IPS DF 6.9 (cell line): ENCODE measurements at regions not wholly inside any gene's neighbourhood (a gene's known extent, or its start where the extent isn't known, plus 50 kb on each side); places are given as distances from the start of the nearest gene placed in this dataset.

Experiments used
- DNase-seq: peaks from one replicate; pipeline ENCODE4 v3.0.0-alpha.2; 2013; ENCODE audit warnings: low read depth, low spot score
- H3K27ac ChIP-seq: one replicate; pipeline ENCODE4 v1.5.1; 2013; ENCODE audit warnings: low read length, control low read depth
- H3K27me3 ChIP-seq: 2 replicates; pipeline ENCODE4 v1.6.1; 2013; ENCODE audit warnings: mild to moderate bottlenecking, low read length; ENCODE audit not compliant: control insufficient read depth, insufficient read depth
- H3K36me3 ChIP-seq: 2 replicates; pipeline ENCODE4 v1.6.1; 2013; ENCODE audit warnings: low read length; ENCODE audit not compliant: control insufficient read depth, insufficient read depth
- H3K4me1 ChIP-seq: 2 replicates; pipeline ENCODE4 v1.6.1; 2013; ENCODE audit warnings: low read length; ENCODE audit not compliant: control insufficient read depth, insufficient read depth
- H3K4me3 ChIP-seq: 2 replicates; pipeline ENCODE4 v1.5.1; 2013; ENCODE audit warnings: mild to moderate bottlenecking, low read length
- H3K9me3 ChIP-seq: 2 replicates; pipeline ENCODE4 v1.6.1; 2013; ENCODE audit warnings: low read length, inconsistent platforms; ENCODE audit not compliant: control insufficient read depth, insufficient read depth
- WGBS: extraction: QIAGEN DNeasy Blood & Tissue Kit; methylation state at CpG from one replicate; pipeline ENCODE4 v1.1.7; 2013; ENCODE audit warnings: mixed read lengths, missing lambda C conversion rate; ENCODE audit not compliant: insufficient read length, insufficient coverage; 5-methylcytosine and 5-hydroxymethylcytosine counted together

DNA sequence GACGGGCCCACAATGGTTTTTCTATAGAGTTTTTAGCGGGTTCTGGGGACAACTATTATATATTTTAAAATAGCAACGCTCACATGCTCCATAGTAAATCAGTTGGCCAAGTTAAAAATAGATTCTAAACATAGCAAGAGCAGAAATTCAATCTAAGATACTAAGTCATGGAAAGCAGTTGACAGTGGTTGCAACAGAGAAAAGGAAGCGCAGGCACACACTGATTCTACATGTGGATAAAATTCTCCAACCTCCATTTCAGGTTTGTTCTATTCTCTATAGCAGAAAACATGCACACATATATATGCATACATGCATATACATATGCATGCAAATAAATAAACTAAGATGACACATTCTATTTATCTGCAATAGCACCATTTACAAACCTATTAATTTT is 89.6 kb upstream of the HNRNPU start:
- Histone ChIP-seq H3K27ac (no peak overlapping the region), H3K4me1 (no peaks in the 10 kb centered on the region), H3K36me3 (no peaks in the 10 kb centered on the region), H3K9me3 (no peaks in the 10 kb centered on the region), H3K27me3 (no peaks in the 10 kb centered on the region), H3K4me3 (no peak overlapping the region)
- no CpG with 5 or more reads among the region's 4 CpGs for WGBS
- DNase-seq: no peak

DNA sequence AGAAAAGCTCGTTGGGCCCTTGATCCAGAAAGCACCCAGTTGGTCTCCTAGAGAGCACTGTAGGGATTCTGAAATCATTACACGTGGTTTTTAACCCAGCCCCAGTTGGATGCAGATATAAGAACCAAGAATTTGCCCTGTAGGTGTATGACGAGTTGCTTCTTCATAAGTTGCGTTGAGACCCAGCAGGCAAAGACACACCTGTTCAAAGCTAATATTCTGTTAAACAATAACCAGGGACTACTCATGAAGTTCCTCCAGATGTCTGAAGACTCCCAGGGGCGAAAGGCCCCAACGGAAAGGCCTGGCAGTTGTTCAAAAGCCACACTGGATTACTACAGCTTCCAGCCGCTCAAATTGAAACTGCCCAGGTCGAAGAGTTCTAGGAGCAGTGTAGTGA is 88.6 kb upstream of the HNRNPU start:
- Histone ChIP-seq H3K36me3 (no peaks in the 10 kb centered on the region), H3K27ac (no peak overlapping the region), H3K9me3 (no peaks in the 10 kb centered on the region), H3K27me3 (no peaks in the 10 kb centered on the region), H3K4me1 (no peaks in the 10 kb centered on the region), H3K4me3 (no peak overlapping the region)
- no peak for DNase-seq
- no CpG with 5 or more reads among the region's 8 CpGs for WGBS

DNA sequence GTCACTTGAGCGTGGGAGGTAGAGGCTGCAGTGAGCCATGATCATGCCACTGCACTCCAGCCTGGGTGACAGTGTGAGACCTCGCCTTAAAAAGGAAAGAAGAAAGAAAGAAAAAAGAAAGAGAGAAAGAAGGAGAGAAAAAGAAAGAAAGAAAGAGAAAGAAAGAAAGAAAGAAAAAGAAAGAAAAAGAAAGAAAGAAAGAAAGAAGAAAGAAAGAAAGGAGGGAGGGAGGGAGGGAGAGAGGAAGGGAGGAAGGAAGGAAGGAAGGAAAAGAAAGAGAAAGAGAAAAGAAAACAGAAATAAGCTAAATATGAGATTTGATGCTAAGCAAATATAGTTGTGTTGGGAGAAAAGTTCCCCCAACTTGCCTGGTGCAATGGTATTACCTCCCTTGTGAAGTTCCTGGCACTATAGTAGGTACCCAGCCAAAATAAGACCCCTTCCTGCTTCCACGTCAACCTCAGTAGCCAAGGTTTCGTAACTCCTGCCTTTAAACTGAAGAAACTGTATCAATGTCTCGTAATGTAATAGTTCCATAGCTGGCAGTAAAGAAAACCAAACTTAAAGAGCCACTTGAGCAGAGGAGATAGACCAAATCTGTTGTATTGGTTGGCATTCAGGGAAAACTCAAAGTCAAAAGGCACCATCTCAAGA is 88.1 kb upstream of the HNRNPU start:
- Histone ChIP-seq H3K4me3 (no peak overlapping the region), H3K36me3 (no peaks in the 10 kb centered on the region), H3K27me3 (no peaks in the 10 kb centered on the region), H3K27ac (no peak overlapping the region), H3K4me1 (no peaks in the 10 kb centered on the region), H3K9me3 (no peaks in the 10 kb centered on the region)
- WGBS: no CpG with 5 or more reads among the region's 5 CpGs
- DNase-seq: no peak

DNA sequence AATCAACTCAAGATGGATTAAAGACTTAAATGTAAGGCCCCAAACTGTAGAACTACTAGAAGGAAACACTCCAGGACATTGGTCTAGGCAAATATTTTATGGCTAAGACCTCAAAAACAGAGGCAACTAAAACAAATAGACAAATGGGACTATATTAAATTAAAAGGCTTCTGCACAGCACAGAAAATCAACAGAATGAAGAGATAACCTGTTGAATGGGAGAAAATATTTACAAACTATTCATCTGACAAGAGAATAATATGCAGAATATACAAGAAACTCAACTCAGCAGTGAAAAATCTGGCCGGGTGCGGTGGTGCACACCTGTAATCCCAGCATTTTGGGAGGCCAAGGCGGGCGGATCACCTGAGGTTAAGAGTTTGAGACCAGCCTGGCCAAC is 84.1 kb upstream of the HNRNPU start:
- H3K9me3 ChIP-seq: no peaks in the 10 kb centered on the region
- no peaks in the 10 kb centered on the region for H3K4me1 ChIP-seq
- no peaks in the 10 kb centered on the region for H3K36me3 ChIP-seq
- H3K4me3 ChIP-seq: no peak overlapping the region
- WGBS: no CpG with 5 or more reads among the region's 4 CpGs
- DNase-seq: no peak
- no peak overlapping the region for H3K27ac ChIP-seq
- H3K27me3 ChIP-seq: no peaks in the 10 kb centered on the region

DNA sequence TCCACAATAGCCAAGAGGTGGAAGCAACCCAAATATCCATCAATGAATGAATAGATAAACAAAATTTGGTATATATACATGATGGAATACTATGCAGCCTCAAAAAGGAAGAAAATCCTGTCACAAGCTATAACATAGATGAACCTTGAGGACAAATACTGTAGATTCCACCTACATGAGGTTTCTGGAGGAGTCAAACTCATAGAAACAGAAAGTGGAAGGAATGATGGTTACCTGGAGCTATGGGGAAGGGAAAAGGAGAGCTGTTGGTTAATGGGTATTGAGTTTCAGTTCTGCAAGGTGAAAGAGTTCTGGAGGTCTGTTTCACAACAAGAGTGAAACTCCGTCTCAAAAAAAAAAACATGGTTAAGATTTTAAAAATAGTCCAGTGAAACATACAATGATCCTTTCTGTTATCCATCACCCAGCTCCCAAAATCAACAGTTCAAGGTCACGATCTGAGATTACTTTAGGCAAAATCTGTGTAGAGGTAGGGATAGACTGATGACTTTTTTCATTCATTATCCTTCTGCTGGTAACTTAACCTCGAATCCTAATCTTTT is 80.8 kb upstream of the HNRNPU start:
- WGBS: no CpG with 5 or more reads among the region's 3 CpGs
- H3K9me3 ChIP-seq: no peaks in the 10 kb centered on the region
- DNase-seq: no peak
- H3K36me3 ChIP-seq: no peaks in the 10 kb centered on the region
- H3K4me3 ChIP-seq: no peak overlapping the region
- no peaks in the 10 kb centered on the region for H3K27me3 ChIP-seq
- H3K27ac ChIP-seq: no peak overlapping the region
- no peaks in the 10 kb centered on the region for H3K4me1 ChIP-seq

DNA sequence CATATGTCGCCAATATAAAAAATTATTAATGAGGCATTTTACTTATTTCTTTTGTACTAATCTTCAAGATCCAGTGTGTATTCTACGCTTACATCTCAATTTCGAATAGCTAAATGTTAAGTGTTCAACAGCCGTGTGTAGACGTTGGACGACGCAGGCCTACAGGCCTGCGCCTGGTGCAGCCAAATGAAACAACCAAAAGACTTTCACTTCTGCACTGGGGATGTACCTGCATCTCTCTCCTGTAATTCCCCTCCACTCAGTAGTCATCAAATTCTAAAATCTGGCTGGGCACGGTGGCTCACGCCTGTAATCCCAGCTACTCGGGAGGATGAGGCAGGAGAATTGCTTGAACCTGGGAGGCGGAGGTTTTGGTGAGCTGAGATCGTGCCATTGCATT is 76.8 kb upstream of the HNRNPU start:
- no peaks in the 10 kb centered on the region for H3K9me3 ChIP-seq
- H3K36me3 ChIP-seq: no peaks in the 10 kb centered on the region
- H3K27ac ChIP-seq: no peak overlapping the region
- DNase-seq: no peak
- no peaks in the 10 kb centered on the region for H3K4me1 ChIP-seq
- WGBS: no CpG with 5 or more reads among the region's 13 CpGs
- H3K27me3 ChIP-seq: no peaks in the 10 kb centered on the region
- H3K4me3 ChIP-seq: no peak overlapping the region

DNA sequence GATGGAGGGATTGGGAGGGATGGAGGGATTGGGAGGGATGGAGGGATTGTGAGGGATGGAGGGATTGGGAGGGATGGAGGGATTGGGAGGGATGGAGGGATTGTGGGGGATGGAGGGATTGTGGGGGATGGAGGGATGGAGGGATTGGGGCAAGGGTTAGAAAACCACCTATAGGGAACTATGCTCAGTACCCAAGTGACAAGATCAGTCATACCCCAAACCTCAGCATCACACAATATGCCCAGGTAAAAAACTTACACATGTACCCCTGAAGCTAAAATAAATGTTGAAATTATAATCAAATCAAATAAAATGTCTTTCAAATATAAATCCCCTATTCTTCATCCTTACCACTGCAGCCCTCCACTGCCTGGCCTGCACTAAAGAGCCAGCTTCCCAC is 72.8 kb upstream of the HNRNPU start:
- no peak overlapping the region for H3K27ac ChIP-seq
- H3K4me1 ChIP-seq: no peaks in the 10 kb centered on the region
- DNase-seq: no peak
- H3K27me3 ChIP-seq: no peaks in the 10 kb centered on the region
- H3K9me3 ChIP-seq: no peaks in the 10 kb centered on the region
- no peak overlapping the region for H3K4me3 ChIP-seq
- no peaks in the 10 kb centered on the region for H3K36me3 ChIP-seq

DNA sequence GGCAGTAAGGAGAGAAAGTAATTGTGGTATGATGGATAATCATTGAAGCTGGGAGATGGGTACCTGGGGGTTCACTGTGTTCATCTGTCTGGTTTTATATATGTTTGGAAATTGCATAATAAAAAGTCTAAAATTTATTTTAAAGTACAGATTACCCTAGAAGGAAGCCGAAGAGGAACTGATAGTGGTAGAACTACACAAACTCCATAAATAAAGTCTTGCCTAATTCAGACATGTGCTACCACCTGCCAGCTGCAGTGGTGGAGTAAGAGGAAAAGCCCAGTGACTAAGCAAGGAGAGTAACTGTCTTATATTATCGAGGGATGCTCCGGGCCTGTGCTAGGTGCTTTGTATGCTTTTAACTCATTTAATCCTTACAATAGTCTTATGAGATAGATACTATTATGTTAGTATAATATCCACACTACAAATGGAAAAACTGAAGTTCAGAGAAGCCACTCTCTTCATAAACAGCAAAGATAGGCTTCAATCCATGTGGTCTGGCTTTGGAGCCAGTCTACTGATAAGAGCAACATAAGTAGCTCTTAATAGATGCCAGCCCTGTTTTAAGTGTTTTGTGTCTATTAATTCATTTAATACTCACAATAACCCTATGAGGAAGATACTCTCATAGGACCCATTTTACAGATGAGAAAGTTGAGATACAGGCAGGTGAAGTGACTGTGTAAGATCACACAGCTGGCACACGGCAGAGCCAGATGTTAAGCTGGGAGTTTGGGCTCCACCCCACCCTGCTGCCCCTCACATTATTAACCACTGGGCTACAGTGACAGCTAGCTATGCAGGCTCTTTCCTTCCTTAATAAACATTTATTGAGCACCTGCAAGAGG is 56.8 kb upstream of the HNRNPU start:
- no CpG with 5 or more reads among the region's 4 CpGs for WGBS
- Histone ChIP-seq H3K27me3 (no peaks in the 10 kb centered on the region; the same call in 1 of the 2 replicates), H3K4me3 (no peak overlapping the region), H3K9me3 (no peaks in the 10 kb centered on the region), H3K4me1 (no peaks in the 10 kb centered on the region), H3K36me3 (no peaks in the 10 kb centered on the region), H3K27ac (no peak overlapping the region)
- no peak for DNase-seq

DNA sequence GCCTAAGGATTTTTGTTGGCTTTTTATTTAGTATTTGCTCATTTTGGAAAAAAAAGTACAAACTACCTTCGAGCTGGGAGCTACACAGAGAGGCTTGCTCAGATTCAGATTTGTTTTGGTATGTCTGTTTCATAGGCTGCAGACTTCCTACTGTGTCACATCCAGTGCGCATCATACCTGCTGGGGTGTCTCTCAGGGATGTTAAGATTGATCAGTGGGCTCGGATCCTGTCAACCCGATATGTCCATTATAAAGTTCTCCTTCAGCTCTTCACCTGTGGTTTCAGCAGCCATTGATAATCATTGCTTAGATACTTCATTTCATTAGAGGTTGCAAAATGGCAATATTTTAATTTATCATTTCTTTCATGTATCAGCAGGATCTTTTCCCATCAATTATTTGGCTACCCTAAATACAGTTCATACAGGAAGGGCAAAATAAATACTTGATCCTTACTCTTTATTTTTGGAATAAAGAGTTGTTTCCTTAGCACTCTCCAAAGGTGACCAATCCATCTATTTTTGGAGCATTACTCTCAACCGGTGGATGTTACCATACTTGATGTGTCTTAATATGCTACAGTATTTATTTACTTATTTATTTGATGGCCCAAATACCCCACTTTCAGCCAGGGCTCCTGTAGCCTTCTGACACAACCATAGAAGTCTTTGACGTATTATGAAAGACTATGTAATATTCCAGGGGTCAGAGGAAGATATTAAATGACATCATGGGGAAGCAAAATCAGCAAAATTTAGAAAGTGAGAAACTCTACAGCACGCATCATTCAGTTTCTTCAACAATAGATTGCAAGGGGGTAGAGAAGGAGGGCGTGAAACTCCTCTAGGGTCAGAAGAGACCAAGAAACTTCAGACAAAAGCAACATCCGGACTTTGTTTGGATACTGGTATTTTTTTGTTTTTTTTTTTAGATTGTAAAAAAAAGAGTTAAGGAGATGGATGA is 55.3 kb upstream of the HNRNPU start:
- no peaks in the 10 kb centered on the region for H3K9me3 ChIP-seq
- H3K27ac ChIP-seq: no peak overlapping the region

More for the DNA sequence above, 55.3 kb upstream of the HNRNPU start:
- no peaks in the 10 kb centered on the region for H3K4me1 ChIP-seq
- no peaks in the 10 kb centered on the region; the same call in 1 of the 2 replicates for H3K27me3 ChIP-seq
- no peak overlapping the region for H3K4me3 ChIP-seq
- no CpG with 5 or more reads among the region's 9 CpGs for WGBS
- no peak for DNase-seq
- no peaks in the 10 kb centered on the region for H3K36me3 ChIP-seq
